Parathyroid adenoma (tissue), 2 donors: ENCODE measurements at regions not wholly inside any gene's neighbourhood (a gene's known extent, or its start where the extent isn't known, plus 50 kb on each side); places are given as distances from the start of the nearest gene placed in this dataset.

Experiments
- H2AFZ ChIP-seq: fragments of 300-600 bp; sonication (generic); one replicate; pipeline ENCODE4 v1.7.0; 2017; ENCODE audit warnings: antibody characterized with exemption, mild to moderate bottlenecking
- H3K27ac ChIP-seq: fragments of 300-600 bp; sonication (generic); one replicate; pipeline ENCODE4 v1.7.0; 2017
- H3K27me3 ChIP-seq: fragments of 300-600 bp; sonication (generic); one replicate; pipeline ENCODE4 v1.7.0; 2017; ENCODE audit warnings: low read length; ENCODE audit not compliant: control insufficient read depth, insufficient read depth
- H3K36me3 ChIP-seq: fragments of 300-600 bp; sonication (generic); one replicate; pipeline ENCODE4 v1.7.0; 2017; ENCODE audit warnings: low read length; ENCODE audit not compliant: control insufficient read depth, insufficient read depth
- H3K4me1 ChIP-seq: fragments of 300-600 bp; sonication (generic); one replicate; pipeline ENCODE4 v1.7.0; 2017; ENCODE audit warnings: control low read depth
- H3K4me2 ChIP-seq: fragments of 300-600 bp; sonication (generic); one replicate; pipeline ENCODE4 v1.7.0; 2017; ENCODE audit warnings: low read length
- H3K4me3 ChIP-seq: fragments of 300-600 bp; sonication (generic); one replicate; pipeline ENCODE4 v1.7.0; 2017; ENCODE audit warnings: low read depth, low read length
- H3K79me2 ChIP-seq: fragments of 300-600 bp; sonication (generic); one replicate; pipeline ENCODE4 v1.7.0; 2017; ENCODE audit warnings: control low read depth
- H3K9ac ChIP-seq: fragments of 300-600 bp; sonication (generic); one replicate; pipeline ENCODE4 v1.7.0; 2017; ENCODE audit warnings: mild to moderate bottlenecking
- H3K9me3 ChIP-seq: fragments of 300-600 bp; sonication (generic); one replicate; pipeline ENCODE4 v1.7.0; 2017; ENCODE audit warnings: low read length; ENCODE audit not compliant: control insufficient read depth
- CTCF ChIP-seq: fragments of 300-600 bp; sonication (generic); IDR thresholded peaks from one replicate; pipeline ENCODE4 v1.7.0; 2017; ENCODE audit warnings: antibody characterized with exemption, mild to moderate bottlenecking
- donor health status: primary hyperparathyroidism.

- no peak overlapping the region for H3K9ac ChIP-seq
- H3K79me2 ChIP-seq = no peaks in the 10 kb centered on the region
- no peak overlapping the region for H3K4me2 ChIP-seq
- TF ChIP-seq CTCF = no peak
- H3K27ac ChIP-seq = no peak overlapping the region
- H3K9me3 ChIP-seq = no peaks in the 10 kb centered on the region
- H3K27me3 ChIP-seq = no peaks in the 10 kb centered on the region
- no peak overlapping the region for H2AFZ ChIP-seq
- H3K4me1 ChIP-seq = no peaks in the 10 kb centered on the region
- no peak overlapping the region for H3K4me3 ChIP-seq
- H3K36me3 ChIP-seq = no peaks in the 10 kb centered on the region
Measured at GRCh38 chr18:56003720-56004088, 415.7 kb upstream of the TCF4 start.

- Histone ChIP-seq H3K4me2 (no peak overlapping the region), H3K36me3 (no peaks in the 10 kb centered on the region), H3K79me2 (no peaks in the 10 kb centered on the region), H3K4me1 (no peaks in the 10 kb centered on the region), H3K27ac (no peak overlapping the region), H3K4me3 (no peak overlapping the region), H3K9ac (no peak overlapping the region), H2AFZ (no peak overlapping the region), H3K27me3 (no peaks in the 10 kb centered on the region), H3K9me3 (no peaks in the 10 kb centered on the region)
- TF ChIP-seq CTCF = no peak
Measured at GRCh38 chr18:56003009-56003719, 415.2 kb upstream of the TCF4 start.

- no peak overlapping the region for H2AFZ ChIP-seq
- no peaks in the 10 kb centered on the region for H3K4me1 ChIP-seq
- TF ChIP-seq CTCF = no peak
- H3K79me2 ChIP-seq = no peaks in the 10 kb centered on the region
- H3K4me2 ChIP-seq = no peak overlapping the region
- no peak overlapping the region for H3K4me3 ChIP-seq
- no peaks in the 10 kb centered on the region for H3K9me3 ChIP-seq
- no peaks in the 10 kb centered on the region for H3K27me3 ChIP-seq
- H3K9ac ChIP-seq = no peak overlapping the region
- H3K36me3 ChIP-seq = no peaks in the 10 kb centered on the region
- H3K27ac ChIP-seq = no peak overlapping the region
Measured at GRCh38 chr18:56001576-56001975, 413.6 kb upstream of the TCF4 start.

- Histone ChIP-seq H3K79me2 (no peaks in the 10 kb centered on the region), H3K4me3 (no peak overlapping the region), H3K27me3 (no peaks in the 10 kb centered on the region), H3K36me3 (no peaks in the 10 kb centered on the region), H3K4me1 (no peaks in the 10 kb centered on the region), H3K9ac (no peak overlapping the region), H3K27ac (no peak overlapping the region), H3K9me3 (no peaks in the 10 kb centered on the region), H3K4me2 (no peak overlapping the region), H2AFZ (no peak overlapping the region)
- TF ChIP-seq CTCF = no peak
Measured at GRCh38 chr18:56000041-56000440, 412.0 kb upstream of the TCF4 start.

GRCh38 chr18:55999641-56000040, 411.6 kb upstream of the TCF4 start:
- no peak for TF ChIP-seq CTCF
- Histone ChIP-seq H3K27me3 (no peaks in the 10 kb centered on the region), H3K36me3 (no peaks in the 10 kb centered on the region), H3K4me1 (no peaks in the 10 kb centered on the region), H3K79me2 (no peaks in the 10 kb centered on the region), H3K9me3 (no peaks in the 10 kb centered on the region), H3K9ac (no peak overlapping the region), H3K4me3 (no peak overlapping the region), H3K27ac (no peak overlapping the region), H3K4me2 (no peak overlapping the region), H2AFZ (no peak overlapping the region)
